AG10803 (cell line): ENCODE measurements at regions not wholly inside any gene's neighbourhood (a gene's known extent, or its start where the extent isn't known, plus 50 kb on each side); places are given as distances from the start of the nearest gene placed in this dataset.

Source experiments
- DNase-seq: peaks from one replicate; pipeline ENCODE4 v3.0.0; 2010; ENCODE audit warnings: low read depth
- H3K4me3 ChIP-seq: 2 replicates; pipeline ENCODE4 v1.5.1; 2011; ENCODE audit warnings: mild to moderate bottlenecking, low read length, control low read depth
- TF ChIP-seq, protein P1 (sequence below): conservative IDR thresholded peaks from 2 replicates; pipeline ENCODE4 v1.5.1; 2011; ENCODE audit warnings: mild to moderate bottlenecking, low read length, control low read depth, inconsistent platforms

DNA sequence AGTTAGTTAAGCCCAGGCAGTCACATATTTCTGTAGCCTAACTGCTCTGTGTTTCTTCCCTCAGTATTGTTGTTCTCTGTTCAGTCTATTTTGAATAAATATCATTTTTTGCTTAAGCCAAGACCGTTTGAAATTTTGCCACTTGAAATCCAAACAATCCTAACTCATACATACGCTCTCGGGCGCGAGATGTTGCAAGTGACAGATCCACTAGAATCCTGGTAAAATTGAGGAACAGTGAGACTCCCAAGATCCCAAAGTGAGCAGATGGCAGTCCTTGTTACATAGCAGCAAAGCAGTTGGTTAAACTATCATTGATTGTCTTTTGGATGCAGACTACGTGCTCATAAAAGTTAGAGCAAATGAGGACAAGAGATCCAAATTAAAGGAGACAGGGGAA lies 625.4 kb downstream of the TBL1XR1 start:
- TF ChIP-seq, protein P1, sequence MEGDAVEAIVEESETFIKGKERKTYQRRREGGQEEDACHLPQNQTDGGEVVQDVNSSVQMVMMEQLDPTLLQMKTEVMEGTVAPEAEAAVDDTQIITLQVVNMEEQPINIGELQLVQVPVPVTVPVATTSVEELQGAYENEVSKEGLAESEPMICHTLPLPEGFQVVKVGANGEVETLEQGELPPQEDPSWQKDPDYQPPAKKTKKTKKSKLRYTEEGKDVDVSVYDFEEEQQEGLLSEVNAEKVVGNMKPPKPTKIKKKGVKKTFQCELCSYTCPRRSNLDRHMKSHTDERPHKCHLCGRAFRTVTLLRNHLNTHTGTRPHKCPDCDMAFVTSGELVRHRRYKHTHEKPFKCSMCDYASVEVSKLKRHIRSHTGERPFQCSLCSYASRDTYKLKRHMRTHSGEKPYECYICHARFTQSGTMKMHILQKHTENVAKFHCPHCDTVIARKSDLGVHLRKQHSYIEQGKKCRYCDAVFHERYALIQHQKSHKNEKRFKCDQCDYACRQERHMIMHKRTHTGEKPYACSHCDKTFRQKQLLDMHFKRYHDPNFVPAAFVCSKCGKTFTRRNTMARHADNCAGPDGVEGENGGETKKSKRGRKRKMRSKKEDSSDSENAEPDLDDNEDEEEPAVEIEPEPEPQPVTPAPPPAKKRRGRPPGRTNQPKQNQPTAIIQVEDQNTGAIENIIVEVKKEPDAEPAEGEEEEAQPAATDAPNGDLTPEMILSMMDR, result no peak
- H3K4me3 ChIP-seq, result no peak overlapping the region
- no peak for DNase-seq

DNA sequence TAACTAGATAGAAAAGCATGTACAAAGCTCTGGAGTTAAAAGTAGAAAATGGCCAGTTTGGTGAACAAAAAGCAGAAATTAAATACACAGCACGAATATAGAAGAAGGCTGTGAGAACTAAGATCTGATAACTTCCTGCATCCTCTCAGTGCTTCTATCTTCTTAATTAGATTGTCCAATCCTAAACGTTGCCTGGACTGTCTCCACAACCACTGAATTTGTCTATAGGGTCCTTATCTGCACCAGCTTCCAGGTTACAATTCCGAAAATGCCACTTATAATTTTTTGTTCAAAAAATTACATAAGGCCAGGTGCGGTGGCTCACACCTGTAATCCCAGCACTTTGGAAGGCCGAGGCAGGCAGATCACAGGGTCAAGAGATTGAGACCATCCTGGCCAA lies 626.3 kb downstream of the TBL1XR1 start:
- TF ChIP-seq, protein P1, result no peak
- H3K4me3 ChIP-seq, result no peak overlapping the region
- no peak for DNase-seq

DNA sequence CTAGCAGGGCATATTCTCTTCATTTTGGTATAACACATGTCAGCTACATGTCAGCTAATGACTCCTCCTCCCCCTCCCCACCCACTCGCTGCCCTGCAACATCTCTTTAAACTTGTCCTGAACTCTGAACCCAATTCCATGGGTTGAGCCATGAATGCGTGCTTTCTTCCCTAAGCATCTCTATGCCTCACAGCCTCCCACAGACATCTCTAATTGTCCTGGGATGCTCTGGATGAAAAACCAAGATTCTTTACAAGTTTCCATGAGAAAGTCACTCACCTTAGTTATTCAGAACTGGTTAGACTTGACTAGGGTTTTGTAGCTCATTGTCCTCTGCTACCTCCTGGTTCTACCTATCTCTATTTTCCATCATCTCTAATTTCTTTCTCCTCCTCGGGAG lies 629.1 kb downstream of the TBL1XR1 start:
- DNase-seq, result no peak
- TF ChIP-seq, protein P1, result no peak
- H3K4me3 ChIP-seq, result no peak overlapping the region

DNA sequence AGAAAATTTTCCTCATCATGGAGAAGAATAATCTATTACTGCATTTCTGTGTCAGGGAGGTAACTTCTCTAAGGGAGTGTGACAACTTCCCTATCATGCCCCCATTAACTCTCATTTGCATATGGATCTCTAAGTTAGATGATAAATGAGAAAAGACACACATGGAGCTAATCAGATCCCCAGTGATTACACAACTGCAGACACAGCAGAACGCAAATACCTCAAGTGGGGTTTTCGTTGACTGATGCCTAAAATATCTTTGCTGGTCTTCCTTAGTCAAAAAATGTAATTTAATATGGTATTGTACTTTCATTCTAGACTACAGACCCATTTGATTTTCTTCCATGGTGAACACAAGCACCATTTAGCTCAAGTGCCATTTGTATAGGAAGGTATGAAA lies 630.5 kb downstream of the TBL1XR1 start:
- TF ChIP-seq, protein P1, result no peak
- peak; percentile 40 for DNase-seq
- H3K4me3 ChIP-seq, result no peak overlapping the region

DNA sequence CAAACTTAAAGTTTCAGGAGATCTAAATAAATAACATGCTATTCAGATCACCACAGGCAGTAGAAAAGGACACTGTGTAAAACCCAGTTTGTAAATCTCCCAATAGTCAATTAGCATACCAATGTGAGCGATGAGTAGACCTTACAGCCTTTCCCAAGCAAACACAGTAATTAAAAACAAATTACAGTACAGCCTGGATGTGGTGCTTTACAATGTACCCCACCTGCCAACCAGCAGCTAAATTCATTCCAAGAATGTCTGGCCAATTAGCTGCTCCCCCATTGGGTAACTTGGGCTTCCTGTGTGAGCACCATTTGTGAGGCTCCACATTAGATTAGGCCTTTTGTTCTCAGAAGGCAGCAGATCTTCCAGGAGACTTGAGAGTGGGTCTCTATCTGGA lies 635.0 kb downstream of the TBL1XR1 start:
- no peak overlapping the region for H3K4me3 ChIP-seq
- TF ChIP-seq, protein P1, result no peak
- peak; percentile 52 for DNase-seq

DNA sequence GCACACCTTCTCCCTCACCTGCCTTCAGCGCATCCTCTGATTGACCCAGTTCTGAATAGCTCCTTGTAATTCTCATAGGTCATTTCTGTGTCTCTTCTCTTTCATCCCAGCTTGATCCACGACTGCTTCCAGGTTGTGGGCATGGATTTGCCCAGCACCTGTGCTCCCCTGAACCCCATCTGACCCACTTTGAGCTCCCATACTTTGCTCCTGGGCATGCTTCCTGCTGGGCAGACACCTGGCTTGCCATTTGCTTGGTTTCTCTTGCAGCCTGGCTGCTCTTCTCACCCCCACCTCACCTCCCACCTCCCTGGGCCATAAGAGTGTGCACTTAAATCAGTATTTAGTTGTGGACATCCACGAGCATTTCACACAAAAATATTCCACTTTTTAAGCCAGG lies 635.5 kb downstream of the TBL1XR1 start:
- H3K4me3 ChIP-seq, result no peak overlapping the region
- TF ChIP-seq, protein P1, result no peak
- no peak for DNase-seq

DNA sequence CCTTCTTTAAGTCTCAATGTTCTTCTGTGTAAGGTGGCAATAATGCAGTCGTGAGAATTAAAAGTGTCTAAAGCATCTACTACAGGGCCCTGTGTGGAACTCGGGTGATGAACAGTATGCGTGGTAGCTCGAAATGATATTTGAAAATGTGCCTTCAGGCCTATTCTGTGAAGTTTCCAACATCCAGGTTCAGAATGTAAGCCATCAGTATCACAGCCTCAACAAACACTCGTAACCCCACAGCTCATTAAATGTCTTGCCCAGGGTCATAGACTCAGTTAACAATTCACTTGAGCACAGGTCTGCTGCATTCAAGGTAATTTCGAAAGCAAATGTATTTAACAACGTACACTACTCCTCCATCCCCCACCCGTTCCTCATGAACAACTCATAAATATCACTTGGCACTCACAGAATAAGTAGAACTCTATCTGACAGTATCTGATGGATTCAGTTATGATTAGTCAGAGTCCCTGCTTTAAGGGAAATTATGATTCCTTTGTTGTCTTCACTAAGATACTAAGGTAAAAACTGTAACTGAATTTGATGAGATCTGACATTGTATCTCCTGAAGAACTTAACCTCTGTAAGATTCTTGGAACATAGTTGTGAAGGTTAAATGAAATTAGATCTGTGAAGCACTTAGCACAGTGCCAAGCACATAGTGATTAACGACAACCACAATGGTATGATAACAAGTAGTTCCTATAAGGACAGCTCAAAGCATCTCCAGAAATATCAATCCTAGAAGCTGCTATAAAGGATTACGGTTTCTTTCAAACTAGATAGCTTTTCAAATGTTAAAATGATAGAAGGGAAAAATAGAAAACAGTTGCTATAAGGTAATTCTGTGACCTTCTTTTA lies 642.3 kb downstream of the TBL1XR1 start:
- H3K4me3 ChIP-seq, result no peak overlapping the region
- no peak for DNase-seq
- TF ChIP-seq, protein P1, result no peak
